Kidney tubule cell (primary cell): ENCODE measurements at regions not wholly inside any gene's neighbourhood (a gene's known extent, or its start where the extent isn't known, plus 50 kb on each side); places are given as distances from the start of the nearest gene placed in this dataset.
"Not testable (repeated sequence)": the region's sequence is repeated elsewhere in the genome, so short reads cannot be mapped to it uniquely, and the experiment has no call there.

Experiments
- DNase-seq: peaks from one replicate; pipeline ENCODE4 v3.0.0-alpha.2; 2018; ENCODE audit warnings: low spot score

DNA sequence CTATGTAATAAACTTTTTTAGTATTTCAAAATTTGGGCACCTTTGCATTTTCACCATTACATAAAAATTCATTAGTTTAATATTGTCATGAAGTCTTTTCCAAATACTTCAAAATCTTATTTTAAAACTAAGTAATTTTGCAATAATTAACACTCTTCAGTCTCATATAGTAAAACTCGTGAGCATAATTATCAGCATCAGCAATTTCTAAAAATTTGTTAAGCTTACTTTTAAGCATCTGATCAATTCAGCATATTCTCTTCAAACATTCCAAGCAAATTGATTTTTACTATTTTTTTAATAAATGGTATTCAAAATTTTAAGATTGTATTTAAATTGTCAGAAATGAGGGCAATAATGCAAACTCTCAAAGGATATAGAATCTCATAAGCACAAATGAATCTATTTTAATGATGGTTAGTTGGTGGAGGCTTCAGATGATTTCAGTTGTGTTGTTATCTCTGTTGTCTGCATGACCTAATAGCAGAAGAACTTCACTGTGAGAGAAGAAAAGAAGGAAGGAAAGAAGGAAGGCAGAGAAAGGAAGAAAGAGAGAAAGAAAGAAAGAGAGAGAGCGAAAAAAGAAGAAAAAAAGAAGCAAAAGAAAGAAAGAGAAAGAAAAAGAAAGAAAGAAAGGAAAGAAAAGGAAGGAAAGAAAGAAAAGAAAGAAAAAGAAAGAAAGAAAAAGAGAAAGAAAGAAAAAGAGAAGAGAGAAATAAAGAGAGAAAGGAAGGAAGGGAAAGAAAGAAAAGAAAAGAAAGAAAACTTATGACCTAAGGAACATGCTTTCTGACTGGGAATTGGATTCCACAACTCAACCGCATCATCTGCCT, 860.5 kb downstream of the NCAM2 start:
- no peak for DNase-seq

DNA sequence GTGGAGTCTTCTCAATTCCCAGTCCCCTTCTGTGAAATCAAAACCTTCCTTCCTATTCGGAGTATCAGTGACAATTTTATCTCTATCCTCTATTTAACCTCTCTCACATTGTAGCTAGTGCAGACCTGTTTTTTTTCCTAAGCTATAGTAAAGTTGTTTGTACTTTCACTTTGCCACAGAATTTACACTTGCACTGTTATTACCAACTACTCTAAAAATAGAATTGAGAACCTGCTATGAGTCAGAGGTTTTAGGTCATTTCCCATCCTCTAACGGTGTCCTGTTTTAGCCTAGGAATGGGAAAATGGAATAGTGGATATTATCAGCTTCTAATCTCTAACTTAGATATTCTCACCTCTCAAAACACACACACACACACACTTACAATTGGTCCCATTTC, 862.7 kb downstream of the NCAM2 start:
- DNase-seq, result no peak

GRCh38 chr21:21864321-21864840, 866.2 kb downstream of the NCAM2 start:
- no peak for DNase-seq

GRCh38 chr21:21897275-21897883, 899.2 kb downstream of the NCAM2 start:
- no peak for DNase-seq

DNA sequence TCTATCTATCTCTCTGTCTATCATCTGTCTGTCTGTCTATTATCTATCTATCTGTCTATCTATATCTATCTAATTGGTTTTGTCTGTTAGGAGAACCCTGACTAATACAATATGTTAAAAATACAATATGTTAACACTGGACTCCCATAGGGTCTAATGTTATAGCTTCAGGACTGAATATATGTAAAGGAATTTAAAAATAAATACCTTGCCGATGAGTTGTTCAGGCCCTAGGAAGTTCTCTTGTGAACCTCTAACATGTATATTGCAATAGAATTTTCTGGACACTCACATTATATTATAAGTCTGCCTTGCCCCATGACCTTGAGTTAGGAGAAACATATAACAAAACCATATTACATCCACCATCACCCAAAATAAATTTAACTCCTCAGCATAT, 900.6 kb downstream of the NCAM2 start:
- no peak for DNase-seq

- not testable (repeated sequence) for DNase-seq
Observed at GRCh38 chr21:21902416-21902815, 904.2 kb downstream of the NCAM2 start.

DNA sequence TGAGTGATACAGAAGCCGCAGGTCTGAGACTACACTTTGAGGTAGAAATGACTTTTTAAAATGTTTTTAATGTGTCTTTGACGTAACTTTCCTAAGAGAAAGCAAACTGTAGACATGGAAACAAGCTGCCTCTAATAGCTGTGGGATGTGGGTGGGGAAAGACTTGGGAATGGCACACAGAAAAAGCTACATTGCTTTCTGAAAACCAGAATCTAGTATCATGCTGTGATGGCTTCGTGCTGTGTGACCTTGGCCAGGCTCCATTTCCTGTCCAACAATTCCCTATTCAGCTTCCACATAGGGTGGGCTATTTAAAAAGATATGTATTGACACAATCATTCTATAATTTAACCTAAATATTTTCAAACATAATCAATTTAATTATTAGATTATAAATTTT, 909.1 kb downstream of the NCAM2 start:
- DNase-seq, result no peak

- no peak for DNase-seq
Observed at GRCh38 chr21:21915816-21916215, 917.6 kb downstream of the NCAM2 start.

- peak; percentile 10 for DNase-seq
Observed at GRCh38 chr21:21921410-21922232, 923.4 kb downstream of the NCAM2 start.

- no peak for DNase-seq
Observed at GRCh38 chr21:21929226-21929625, 931.0 kb downstream of the NCAM2 start.

DNA sequence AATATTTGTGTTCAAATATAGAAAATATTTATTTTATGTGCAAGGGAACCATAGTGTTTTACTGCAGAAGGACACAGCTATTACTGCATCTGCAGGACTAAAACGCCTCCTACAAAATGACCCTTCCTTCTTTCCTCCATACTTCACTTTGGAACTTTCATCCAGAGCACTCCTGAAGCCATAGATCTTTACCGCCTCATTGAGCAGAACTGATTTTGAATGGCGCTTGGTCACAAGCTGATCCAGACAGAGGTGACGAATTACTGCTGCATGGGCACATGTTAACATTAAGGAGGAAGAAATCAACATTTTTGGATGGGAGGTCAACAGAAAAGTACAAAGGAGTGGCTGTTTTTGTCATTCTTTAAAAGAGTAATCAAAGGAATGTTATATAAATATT, 931.6 kb downstream of the NCAM2 start:
- DNase-seq, result no peak

- DNase-seq, result no peak
Observed at GRCh38 chr21:21952566-21952965, 954.4 kb downstream of the NCAM2 start.

DNA sequence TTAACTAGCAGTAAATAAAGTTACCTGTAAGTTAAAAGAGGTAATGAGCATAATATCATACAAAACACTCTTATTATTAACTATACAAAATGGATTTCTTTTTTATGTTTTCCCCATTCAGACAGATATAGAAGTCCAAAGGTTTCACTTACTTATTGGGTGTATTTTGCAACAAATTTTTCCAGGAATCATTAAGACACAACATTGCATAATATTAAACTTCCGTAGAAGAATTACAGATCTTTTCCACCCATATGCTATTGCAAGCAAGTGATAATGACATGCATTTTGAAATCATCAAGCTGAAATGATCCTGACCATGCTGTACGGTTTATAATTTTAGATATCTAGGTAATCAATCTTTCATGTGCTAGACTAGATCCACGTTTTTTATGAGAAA, 957.0 kb downstream of the NCAM2 start:
- no peak for DNase-seq

DNA sequence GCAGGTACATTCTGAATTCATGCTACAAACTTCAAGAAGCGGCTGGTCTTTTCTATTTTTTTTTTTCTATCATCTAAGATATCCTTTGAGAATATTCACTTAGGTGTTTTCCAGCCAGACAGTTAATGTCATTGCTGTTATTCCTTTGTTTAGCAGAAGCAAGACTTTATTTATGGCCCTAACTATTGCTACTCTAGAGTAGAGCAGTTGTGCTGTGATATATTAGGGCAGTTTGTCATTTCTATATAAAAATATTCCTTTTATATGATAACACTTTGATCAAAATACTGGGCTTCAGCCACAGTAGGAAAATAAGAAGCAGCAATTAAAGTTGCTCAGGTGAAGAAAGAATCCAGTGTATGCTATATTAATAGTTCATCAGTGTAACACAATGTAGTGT, 959.3 kb downstream of the NCAM2 start:
- DNase-seq, result no peak

DNA sequence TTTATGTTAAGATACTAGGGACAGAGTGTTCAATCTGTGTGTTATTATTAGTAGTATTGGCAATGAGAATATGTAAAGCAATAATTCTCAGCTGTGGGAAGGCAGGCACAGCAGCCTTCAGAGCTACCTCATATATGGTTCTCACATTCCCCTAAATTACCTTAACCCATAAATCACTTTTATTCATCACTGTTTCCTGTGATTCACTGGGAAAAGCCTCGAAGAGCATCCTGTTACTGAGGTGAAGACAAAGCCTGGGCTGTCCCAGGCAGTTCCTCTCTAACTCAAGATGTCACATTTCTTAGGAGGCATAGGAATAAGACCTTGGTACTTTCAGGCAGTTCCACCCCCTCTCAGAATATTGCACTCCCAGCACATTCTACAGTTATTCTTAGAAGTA, 965.7 kb downstream of the NCAM2 start:
- no peak for DNase-seq

GRCh38 chr21:21968810-21969209, 970.6 kb downstream of the NCAM2 start:
- DNase-seq, result no peak

DNA sequence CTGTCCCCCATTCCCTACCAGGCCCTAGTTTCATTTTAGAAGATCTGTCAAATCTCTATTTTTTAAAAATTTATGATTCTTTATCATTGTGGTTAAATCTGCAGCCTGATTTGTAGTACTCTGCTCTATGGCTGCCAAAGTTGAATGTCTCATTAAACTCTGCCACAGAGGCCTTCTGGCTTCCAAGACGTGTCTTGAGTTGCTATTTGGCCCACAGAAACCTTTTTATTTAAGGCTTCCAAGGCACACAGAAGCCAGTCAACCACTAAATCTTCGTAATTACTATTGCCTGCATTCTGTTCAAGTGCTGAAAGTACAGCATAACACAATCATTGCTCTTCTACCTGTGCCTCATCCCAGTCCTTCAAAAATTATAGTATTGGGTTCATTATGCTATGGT, 971.0 kb downstream of the NCAM2 start:
- DNase-seq, result no peak

GRCh38 chr21:21971384-21971783, 973.2 kb downstream of the NCAM2 start:
- no peak for DNase-seq

- DNase-seq, result no peak
Observed at GRCh38 chr21:21973806-21974205, 975.6 kb downstream of the NCAM2 start.

- no peak for DNase-seq
Observed at GRCh38 chr21:21996891-21997290, 998.7 kb downstream of the NCAM2 start.

GRCh38 chr21:21997390-21998333, 999.5 kb downstream of the NCAM2 start:
- DNase-seq, result no peak

GRCh38 chr21:22019766-22020165, 1021.6 kb downstream of the NCAM2 start:
- DNase-seq, result no peak
